GM19351 (cell line): ENCODE measurements at regions not wholly inside any gene's neighbourhood (a gene's known extent, or its start where the extent isn't known, plus 50 kb on each side); places are given as distances from the start of the nearest gene placed in this dataset.

ENCODE experiments used
- ATAC-seq: cut with Tn5 transposase; IDR thresholded peaks from one replicate; pipeline ENCODE4 v1.9.1; 2021; ENCODE audit warnings: mild to moderate bottlenecking, moderate library complexity; ENCODE audit not compliant: unreplicated experiment

GRCh38 chr12:88958153-88958552 lies 377.9 kb upstream of the KITLG start:
- no peak for ATAC-seq

DNA sequence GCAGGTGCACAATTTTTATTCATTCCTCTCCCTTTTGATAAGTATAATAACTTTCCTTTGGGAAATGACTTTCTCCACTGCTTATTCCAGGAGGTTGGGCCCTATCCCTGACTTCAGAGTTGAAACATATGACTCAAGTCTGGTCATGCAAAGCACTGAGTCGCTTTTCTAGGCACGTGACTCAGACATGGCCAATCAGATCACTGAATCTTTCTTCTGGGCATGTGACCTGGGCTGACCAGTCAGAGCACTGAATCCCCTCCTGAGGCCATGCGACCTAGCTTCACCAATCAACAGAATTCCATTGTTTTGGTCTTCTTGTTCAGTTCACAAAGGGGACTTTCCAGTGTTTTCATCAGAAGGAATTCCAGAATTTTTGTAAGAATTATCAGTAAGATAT lies 377.1 kb upstream of the KITLG start:
- no peak for ATAC-seq

DNA sequence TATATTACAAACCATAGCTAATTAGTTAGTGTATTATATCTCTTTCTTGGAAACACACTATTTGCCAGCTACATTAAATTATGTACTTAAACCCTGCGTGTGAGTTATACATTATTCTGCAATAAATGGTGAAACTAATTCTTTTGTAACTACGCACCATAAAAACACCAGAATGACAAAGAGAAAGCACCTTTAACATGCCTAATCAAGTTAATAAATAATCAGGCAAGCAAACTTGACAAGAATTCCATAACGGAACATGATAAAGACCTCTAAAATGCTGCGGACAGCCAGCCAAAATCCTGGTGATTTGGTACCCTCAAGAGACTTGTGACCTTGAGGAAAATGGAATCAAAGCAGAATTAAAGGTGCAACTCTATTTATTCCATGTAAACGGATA lies 375.3 kb upstream of the KITLG start:
- ATAC-seq = no peak

GRCh38 chr12:88953029-88953586 lies 372.8 kb upstream of the KITLG start:
- no peak for ATAC-seq

- ATAC-seq = no peak
Observed at GRCh38 chr12:88952562-88952942, 372.3 kb upstream of the KITLG start.

- ATAC-seq = no peak
Observed at GRCh38 chr12:88951860-88952561, 371.7 kb upstream of the KITLG start.

- ATAC-seq = no peak
Observed at GRCh38 chr12:88951177-88951576, 370.9 kb upstream of the KITLG start.

- no peak for ATAC-seq
Observed at GRCh38 chr12:88947486-88948043, 367.3 kb upstream of the KITLG start.

- peak; percentile 80 for ATAC-seq
Observed at GRCh38 chr12:88946372-88946997, 366.2 kb upstream of the KITLG start.

GRCh38 chr12:88945051-88945732 lies 364.9 kb upstream of the KITLG start:
- ATAC-seq = no peak

DNA sequence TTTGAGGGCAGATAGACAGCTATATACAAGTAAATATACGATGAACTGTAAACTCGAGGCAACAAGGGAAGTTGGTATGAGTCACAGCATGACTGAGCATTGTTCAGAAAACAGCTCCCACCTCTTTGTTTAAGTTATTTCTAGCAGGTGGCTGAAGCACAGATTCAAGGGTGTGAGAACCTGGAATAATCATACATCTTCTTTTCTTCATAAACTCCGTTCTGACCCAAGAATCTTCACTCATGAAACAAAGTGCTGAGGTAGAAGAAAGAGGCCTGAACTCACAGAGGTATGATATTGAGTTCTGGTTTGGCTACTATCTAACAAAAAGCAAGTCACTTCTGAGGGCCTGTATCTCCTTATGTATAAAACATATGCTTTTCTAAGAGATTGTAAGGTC lies 364.1 kb upstream of the KITLG start:
- no peak for ATAC-seq

DNA sequence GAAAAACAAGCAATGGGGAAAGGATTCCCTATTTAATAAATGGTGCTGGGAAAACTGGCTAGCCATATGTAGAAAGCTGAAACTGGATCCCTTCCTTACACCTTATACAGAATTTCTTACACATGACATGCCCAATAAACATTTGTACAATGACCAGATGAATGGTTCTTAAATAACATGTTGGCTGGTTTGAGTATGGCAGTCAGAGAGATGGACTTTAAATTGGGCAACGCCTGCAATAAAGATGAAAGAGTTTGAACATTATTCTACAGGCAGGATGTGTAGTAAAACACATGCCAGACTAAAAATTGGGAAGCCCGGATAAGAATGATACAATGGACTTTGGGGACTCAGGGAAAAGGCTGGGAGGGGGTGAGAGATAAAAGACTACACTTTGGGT lies 360.6 kb upstream of the KITLG start:
- ATAC-seq = no peak

- ATAC-seq = no peak
Observed at GRCh38 chr12:88935856-88936255, 355.6 kb upstream of the KITLG start.

GRCh38 chr12:88934163-88934747 lies 354.0 kb upstream of the KITLG start:
- no peak for ATAC-seq

DNA sequence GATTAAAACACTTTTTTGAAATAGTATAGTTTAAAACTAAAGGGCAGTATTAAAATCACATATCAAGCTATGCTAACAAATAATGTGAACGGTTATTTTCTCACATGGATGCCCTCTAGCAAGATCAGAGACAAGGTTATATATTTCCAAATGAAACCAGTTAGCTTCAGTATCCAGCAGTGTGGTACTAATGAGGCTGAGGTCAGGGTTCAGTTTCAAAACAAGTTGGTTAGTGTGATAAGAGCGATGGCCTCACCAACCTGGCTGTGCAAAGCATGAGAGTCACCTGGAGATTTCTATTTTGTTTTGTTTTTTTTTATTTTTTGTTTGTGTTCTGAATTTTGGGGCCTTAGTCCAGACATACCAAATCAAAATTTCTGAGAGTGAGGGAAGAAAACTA lies 352.2 kb upstream of the KITLG start:
- no peak for ATAC-seq

DNA sequence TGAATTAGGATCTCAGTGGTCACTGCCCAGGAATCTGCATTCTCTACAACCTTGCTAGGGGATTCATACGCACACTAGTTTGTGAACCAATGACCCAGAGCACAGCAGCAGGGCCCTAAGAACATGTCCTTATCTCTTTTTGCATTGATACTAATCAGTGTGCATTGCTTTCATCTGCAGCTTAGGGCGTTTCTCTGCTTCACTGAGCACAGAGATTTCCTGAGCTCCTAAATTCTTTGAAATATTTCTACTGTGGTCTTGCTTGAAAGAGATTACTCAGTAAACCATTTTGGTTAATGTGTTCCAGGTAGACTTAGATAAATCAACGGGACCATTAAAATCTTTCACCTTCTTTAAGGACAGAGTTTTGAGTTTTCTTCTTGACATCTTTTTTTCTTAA lies 351.3 kb upstream of the KITLG start:
- no peak for ATAC-seq

DNA sequence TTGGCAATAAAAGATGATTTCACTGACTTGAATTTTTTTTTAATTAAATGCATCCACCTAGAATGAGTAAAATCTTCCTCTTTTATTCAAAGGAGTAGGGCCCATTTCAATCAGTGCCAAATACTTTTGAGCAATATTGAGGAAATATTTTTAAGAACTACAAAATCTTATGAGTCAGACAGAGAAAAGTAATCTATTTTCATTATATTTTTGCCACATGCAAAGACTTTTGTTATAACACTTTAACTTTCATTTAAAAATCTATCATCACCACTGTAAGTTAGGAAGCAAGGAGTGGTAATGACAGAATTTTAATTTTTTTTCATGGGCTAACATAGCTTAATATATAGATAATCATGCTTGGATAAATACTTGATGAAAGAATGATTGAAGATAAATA lies 345.2 kb upstream of the KITLG start:
- ATAC-seq = no peak

DNA sequence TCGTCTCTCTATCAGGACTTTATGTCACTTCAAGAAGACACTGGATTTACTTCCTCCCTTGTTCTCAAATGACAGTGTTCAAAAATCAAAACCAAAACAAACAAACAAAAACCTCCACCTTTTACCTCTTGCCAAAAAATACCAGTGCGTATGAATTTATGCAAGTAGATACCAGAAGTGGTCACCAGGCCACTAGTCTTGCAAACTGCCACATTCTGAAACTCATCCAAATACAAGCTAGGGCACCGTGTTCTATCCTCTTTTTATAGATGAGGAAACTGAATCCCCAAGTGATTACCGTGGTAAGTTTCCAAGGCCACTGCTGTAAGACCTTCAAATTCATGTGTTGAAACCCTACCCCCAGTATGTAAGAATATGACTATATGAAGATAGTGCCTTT lies 343.9 kb upstream of the KITLG start:
- no peak for ATAC-seq

DNA sequence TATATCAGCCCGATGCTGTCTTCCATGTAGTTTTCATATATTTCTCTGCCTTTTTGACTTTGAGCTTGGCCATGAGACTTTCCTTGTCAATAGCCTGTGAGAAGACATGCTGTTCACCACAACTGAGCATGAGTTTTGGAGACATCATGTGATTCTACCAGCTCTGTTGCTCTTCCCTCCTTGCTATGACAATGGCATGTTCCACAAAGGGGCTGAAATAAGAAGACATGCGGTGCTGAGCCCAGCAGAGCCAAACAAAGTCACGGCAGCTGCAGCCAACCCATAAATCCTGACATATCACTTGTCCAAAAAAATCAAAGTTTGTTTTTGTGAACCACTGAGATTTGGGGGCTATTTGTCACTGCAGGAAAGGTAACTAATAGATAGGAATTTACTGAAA lies 343.4 kb upstream of the KITLG start:
- ATAC-seq = no peak

- ATAC-seq = no peak
Observed at GRCh38 chr12:88922816-88923215, 342.5 kb upstream of the KITLG start.

GRCh38 chr12:88921890-88922532 lies 341.7 kb upstream of the KITLG start:
- ATAC-seq = no peak
